ENCODE measurements at regions not wholly inside any gene's neighbourhood (a gene's known extent, or its start where the extent isn't known, plus 50 kb on each side); places are given as distances from the start of the nearest gene placed in this dataset.

GRCh38 chr21:32834916-32835235 is 63.3 kb upstream of the PAXBP1 start:
- no peak overlapping the region for H3K4me3 ChIP-seq (ENCODE audit: low read depth, low read length)
- in situ Hi-C loops (cut with HindIII; ENCODE audit: low sequenced_read_pairs): no loop called here

GRCh38 chr21:32842146-32842545 is 70.6 kb upstream of the PAXBP1 start:
- in situ Hi-C loops (cut with HindIII; ENCODE audit: low sequenced_read_pairs): no loop called here
- no peak overlapping the region for H3K4me3 ChIP-seq (ENCODE audit: low read depth, low read length)
- TF ChIP-seq, protein P1, sequence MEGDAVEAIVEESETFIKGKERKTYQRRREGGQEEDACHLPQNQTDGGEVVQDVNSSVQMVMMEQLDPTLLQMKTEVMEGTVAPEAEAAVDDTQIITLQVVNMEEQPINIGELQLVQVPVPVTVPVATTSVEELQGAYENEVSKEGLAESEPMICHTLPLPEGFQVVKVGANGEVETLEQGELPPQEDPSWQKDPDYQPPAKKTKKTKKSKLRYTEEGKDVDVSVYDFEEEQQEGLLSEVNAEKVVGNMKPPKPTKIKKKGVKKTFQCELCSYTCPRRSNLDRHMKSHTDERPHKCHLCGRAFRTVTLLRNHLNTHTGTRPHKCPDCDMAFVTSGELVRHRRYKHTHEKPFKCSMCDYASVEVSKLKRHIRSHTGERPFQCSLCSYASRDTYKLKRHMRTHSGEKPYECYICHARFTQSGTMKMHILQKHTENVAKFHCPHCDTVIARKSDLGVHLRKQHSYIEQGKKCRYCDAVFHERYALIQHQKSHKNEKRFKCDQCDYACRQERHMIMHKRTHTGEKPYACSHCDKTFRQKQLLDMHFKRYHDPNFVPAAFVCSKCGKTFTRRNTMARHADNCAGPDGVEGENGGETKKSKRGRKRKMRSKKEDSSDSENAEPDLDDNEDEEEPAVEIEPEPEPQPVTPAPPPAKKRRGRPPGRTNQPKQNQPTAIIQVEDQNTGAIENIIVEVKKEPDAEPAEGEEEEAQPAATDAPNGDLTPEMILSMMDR (IDR thresholded peaks at IDR 0.05; ENCODE audit: low read depth, low read length): no peak
- no peak for DNase-seq (ENCODE audit: low read depth, low spot score)

More at GRCh38 chr21:32834916-32835235, 63.3 kb upstream of the PAXBP1 start:
- no peak for DNase-seq (ENCODE audit: low read depth, low spot score)
- TF ChIP-seq, protein P1 (IDR thresholded peaks at IDR 0.05; ENCODE audit: low read depth, low read length): no peak

GRCh38 chr21:32843561-32843960 is 72.0 kb upstream of the PAXBP1 start:
- TF ChIP-seq, protein P1 (IDR thresholded peaks at IDR 0.05; ENCODE audit: low read depth, low read length): no peak
- no peak for DNase-seq (ENCODE audit: low read depth, low spot score)
- H3K4me3 ChIP-seq (ENCODE audit: low read depth, low read length): no peak overlapping the region
- in situ Hi-C loops (cut with HindIII; ENCODE audit: low sequenced_read_pairs): no loop called here

DNA sequence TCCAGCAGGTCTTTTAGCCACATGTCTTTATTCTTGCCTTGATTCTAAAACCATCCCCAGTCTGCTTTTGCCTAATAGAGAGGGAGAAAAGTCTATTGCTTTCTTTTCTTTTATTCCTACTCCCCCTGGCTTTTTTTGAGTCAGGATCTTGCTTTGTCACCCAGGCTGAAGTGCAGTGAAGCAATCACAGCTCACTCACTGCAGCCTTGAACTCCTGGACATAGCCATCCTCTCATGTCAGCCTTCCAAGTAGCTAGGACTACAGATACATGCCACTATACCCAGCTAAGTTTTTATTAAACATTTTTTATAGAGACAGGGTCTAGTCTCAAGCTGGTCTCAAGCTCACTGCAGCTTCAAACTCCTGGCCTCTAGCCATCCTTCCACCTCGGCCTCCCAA is 72.5 kb upstream of the PAXBP1 start:
- TF ChIP-seq, protein P1 (IDR thresholded peaks at IDR 0.05; ENCODE audit: low read depth, low read length): no peak
- H3K4me3 ChIP-seq (ENCODE audit: low read depth, low read length): no peak overlapping the region
- in situ Hi-C loops (cut with HindIII; ENCODE audit: low sequenced_read_pairs): no loop called here
- no peak for DNase-seq (ENCODE audit: low read depth, low spot score)

DNA sequence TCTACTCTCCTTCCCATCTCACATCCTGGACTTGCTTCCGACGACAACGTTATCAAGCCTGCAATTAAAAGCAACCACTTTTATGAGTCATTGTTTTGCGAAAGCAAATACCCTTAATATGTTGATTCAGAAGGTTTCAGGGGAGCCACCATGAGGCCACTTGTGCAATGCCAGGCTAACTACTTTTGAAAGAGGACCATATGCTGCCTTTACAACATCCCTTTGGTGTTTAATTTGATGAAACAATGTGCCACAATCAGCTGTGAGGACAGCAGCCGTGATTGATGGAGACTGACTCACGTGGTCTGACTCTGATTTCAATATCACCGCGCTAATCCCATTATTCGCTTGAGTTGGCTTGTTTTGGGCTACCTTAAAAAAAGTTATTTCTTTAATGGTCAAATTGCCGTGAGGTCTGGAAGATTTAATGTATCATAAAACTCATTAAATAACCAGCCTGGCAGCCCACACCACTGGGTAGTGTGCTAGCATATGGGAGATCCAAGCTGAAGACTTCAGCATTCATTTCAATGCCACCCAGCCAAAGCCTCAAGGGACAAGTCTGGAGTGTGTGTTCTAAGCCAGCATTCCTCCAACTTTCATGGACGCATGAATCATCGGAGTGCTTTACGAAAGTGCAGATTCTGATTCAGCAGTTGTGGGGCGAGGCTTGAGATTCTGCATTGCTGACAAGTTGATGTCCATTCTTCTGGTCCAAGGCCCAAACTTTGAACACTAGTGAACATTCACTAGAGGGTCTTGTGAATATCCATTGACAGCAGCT is 73.3 kb upstream of the PAXBP1 start:
- no peak overlapping the region for H3K4me3 ChIP-seq (ENCODE audit: low read depth, low read length)
- TF ChIP-seq, protein P1 (IDR thresholded peaks at IDR 0.05; ENCODE audit: low read depth, low read length): peak; percentile 20
- DNase-seq (ENCODE audit: low read depth, low spot score): peak; percentile 45
- in situ Hi-C loops (cut with HindIII; ENCODE audit: low sequenced_read_pairs): no loop called here

DNA sequence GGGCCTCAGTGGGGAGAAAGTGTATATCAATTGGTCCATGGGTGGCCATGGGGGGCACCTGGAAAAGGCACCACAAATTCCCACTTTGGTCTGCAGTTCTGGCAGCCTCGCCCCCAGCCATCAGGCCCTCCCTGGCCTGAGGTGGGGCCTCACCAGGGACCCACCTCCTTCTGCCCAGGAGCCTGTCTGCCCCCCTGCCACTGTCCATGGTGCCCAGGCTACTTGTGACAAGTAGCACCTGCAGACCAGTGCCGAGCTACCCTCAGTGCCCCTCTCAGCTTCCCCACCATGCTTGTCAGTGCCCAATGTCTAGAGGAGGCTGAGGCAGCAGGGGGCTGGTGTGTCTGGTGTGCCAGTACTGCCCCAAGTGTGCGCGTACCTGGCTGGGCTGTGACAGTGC is 87.1 kb upstream of the PAXBP1 start:
- DNase-seq (ENCODE audit: low read depth, low spot score): no peak
- H3K4me3 ChIP-seq (ENCODE audit: low read depth, low read length): no peak overlapping the region
- TF ChIP-seq, protein P1 (IDR thresholded peaks at IDR 0.05; ENCODE audit: low read depth, low read length): no peak
- in situ Hi-C loops (cut with HindIII; ENCODE audit: low sequenced_read_pairs): no loop called here
